AG09319 (cell line): ENCODE measurements at regions not wholly inside any gene's neighbourhood (a gene's known extent, or its start where the extent isn't known, plus 50 kb on each side); places are given as distances from the start of the nearest gene placed in this dataset.
A peak's percentile ranks its signal among the peaks of the same experiment; 100 is the strongest.

Experiments
- DNase-seq: peaks from one replicate; pipeline ENCODE4 v3.0.0-alpha.2; 2010; ENCODE audit warnings: low read depth; ENCODE audit errors: extremely low read depth
- TF ChIP-seq, protein P1 (sequence below): IDR thresholded peaks from 2 replicates; pipeline ENCODE4 v1.5.1; 2011; ENCODE audit warnings: low read depth, mild to moderate bottlenecking, inconsistent platforms, low read length, moderate library complexity

DNA sequence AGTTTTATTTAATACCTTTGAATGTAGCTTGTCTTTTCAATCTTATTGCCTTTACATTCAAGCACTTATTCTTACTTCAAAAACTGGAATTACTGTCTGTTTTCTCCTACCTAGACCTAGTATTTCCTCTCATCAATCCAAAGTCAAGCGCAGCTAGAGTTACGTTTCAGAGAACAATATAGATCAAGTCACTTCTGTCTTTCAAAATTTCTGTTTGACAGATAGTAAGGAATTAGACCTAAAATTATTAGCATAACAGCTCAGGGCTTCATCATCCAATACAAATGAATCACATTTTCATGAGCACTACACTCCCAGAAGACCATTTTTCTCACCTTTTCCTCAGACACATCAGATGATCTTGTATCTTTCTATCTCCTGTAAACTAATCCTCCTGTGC is 170.6 kb downstream of the CCDC59 start:
- TF ChIP-seq, protein P1, sequence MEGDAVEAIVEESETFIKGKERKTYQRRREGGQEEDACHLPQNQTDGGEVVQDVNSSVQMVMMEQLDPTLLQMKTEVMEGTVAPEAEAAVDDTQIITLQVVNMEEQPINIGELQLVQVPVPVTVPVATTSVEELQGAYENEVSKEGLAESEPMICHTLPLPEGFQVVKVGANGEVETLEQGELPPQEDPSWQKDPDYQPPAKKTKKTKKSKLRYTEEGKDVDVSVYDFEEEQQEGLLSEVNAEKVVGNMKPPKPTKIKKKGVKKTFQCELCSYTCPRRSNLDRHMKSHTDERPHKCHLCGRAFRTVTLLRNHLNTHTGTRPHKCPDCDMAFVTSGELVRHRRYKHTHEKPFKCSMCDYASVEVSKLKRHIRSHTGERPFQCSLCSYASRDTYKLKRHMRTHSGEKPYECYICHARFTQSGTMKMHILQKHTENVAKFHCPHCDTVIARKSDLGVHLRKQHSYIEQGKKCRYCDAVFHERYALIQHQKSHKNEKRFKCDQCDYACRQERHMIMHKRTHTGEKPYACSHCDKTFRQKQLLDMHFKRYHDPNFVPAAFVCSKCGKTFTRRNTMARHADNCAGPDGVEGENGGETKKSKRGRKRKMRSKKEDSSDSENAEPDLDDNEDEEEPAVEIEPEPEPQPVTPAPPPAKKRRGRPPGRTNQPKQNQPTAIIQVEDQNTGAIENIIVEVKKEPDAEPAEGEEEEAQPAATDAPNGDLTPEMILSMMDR, result no peak

DNA sequence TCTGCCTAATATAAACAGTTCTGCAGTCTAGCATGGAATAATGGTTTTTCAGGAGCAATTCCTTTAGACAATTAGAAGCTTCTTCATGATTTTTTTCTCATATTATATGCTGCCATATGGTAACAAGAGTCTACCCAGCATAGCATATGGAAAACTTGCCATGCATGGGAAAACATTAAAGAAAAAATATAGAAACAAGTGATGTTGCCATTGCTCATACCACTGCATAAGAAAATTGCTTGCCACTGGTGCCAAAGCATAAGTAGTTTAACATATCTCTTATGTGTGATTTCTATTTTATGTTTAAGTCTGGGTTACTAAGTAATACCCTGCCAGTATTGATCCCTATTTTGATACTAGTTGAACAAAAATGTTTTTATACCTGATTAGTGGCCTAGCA is 171.2 kb downstream of the CCDC59 start:
- no peak for DNase-seq
- TF ChIP-seq, protein P1, result no peak

More for the DNA sequence above, 170.6 kb downstream of the CCDC59 start:
- no peak for DNase-seq

DNA sequence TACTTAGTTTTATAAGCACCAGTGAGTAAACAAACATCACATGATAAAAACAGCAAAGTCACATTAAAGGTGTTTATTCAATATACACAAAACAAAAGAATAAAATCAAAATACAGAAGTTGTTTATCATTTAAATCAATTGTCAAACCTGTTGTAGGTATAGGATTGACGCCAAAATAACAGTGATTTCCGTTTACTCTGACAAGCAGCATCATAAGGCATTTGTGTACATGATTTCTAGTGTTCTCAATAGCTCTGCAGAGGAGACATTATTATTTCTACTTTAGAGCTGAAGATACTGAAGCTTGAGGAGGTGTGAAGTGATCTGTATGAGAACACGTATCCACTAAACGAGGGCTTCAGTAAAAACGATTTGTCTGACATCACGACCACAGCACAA is 171.9 kb downstream of the CCDC59 start:
- DNase-seq, result no peak
- TF ChIP-seq, protein P1, result no peak

DNA sequence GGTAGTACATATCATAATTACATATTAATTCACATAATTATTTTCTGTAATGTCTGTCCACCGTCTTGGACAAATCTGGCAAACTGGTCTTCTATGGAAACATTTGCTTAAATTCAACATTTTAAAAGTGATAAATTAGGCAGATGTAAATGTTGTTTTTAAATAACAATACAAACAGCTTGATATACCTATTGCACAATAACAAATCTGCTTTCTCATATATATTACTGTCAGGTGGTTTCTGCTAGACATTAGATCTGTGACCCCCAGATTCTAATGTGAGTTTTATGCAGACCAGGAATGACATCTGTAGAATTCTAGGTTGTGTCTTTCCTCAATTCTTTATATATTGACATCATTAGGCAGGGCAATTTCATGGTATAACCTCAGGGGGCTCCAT is 173.3 kb downstream of the CCDC59 start:
- TF ChIP-seq, protein P1, result no peak
- DNase-seq, result no peak

DNA sequence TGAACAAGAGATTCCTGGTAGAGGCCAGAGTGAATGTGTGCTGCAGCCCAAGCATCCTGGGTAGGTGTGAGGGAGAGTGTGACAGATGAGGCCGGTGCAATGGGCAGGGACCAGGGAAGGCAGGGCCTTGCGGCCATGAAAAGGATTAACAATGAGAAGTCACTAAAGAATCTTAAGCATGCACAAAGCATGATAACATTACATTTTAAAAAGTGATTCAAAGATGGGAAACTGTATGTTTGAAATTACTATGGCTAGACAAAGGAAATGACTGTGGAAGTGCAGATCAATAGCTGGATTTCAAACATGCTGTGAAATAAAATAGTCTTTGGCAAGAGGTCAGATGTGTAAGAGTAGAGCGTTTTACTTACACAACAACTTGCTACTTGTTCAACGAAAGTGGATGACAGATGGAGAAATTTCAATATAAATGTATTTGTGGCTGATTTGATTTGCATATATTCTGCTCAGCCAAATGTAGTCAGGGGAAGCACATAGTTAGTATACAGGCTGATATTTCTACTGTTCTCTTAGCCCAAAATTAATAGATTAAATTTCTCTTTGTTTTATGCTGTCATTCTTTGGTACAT is 175.5 kb downstream of the CCDC59 start:
- no peak for DNase-seq
- TF ChIP-seq, protein P1, result no peak

DNA sequence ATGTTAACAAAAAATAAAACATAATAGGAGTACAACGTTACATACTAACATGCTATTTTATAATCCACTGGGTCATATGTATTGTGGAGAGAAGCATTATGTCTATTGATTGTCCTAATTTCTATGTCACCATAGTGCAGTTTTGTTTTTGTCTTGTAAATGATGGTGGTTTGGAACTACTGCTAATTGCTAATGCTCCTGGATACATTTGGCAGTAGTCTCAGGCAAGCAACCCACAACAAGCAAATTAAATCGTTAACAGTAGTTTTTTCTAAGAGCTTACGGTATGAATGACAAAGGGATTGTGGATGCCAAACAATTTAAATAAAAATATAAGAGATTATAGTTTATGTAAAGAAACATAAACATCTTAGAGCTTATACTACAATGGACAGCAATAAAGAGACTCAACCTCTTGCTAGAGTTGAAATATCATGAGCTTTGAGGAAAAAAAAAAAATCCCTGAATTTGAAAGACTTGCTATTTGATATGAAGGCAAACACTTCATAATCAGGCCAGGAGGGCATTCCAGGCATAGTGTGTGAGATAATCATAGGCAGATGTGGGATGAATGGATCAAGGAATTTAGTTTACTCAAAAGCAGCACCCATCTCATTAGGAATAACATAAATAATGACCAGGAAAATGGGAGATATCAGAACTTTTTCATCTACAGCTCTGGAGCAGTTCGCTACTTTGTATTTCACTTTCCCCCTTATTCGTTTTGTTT is 181.3 kb downstream of the CCDC59 start:
- peak; percentile 12 for DNase-seq
- TF ChIP-seq, protein P1, result no peak

DNA sequence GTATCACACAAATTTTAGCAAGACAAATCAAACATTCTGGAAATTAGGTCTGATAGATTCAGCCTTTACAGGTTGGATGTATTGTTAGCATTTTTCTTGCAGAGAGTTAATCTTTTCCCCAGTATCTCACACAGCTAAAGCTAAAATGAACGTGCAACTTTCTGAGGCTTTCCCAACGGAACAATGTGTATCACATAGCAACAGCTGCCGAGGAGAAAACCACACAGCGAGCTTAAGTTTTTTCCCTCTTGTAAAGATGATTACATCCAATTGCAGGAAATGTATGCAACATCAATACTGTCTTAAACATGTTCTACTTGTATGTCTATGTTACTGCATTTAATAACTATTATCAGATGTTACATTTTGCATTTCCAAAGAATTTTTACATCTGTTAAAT is 182.2 kb downstream of the CCDC59 start:
- TF ChIP-seq, protein P1, result no peak
- no peak for DNase-seq
